Activated CD4-positive, alpha-beta T cell treated with anti-CD3 and anti-CD28 coated beads, Interleukin-2, amount 50 U/mL, for 16 hours (primary cell): ENCODE measurements at regions not wholly inside any gene's neighbourhood (a gene's known extent, or its start where the extent isn't known, plus 50 kb on each side); places are given as distances from the start of the nearest gene placed in this dataset.
"Not testable (repeated sequence)": the region's sequence is repeated elsewhere in the genome, so short reads cannot be mapped to it uniquely, and the experiment has no call there.

Experiments
- DNase-seq: peaks from one replicate; pipeline ENCODE4 v3.0.0-alpha.2; 2020

- no peak for DNase-seq
These were observed 691.6 kb upstream of the IMPG1 start for GRCh38 chr6:76764057-76764456.

GRCh38 chr6:76752841-76753240 is 680.4 kb upstream of the IMPG1 start:
- no peak for DNase-seq

- DNase-seq = not testable (repeated sequence)
These were observed 672.9 kb upstream of the IMPG1 start for GRCh38 chr6:76745388-76745787.

GRCh38 chr6:76744151-76744720 is 671.8 kb upstream of the IMPG1 start:
- DNase-seq = not testable (repeated sequence)

- no peak for DNase-seq
These were observed 670.5 kb upstream of the IMPG1 start for GRCh38 chr6:76742919-76743318.

- no peak for DNase-seq
These were observed 647.0 kb upstream of the IMPG1 start for GRCh38 chr6:76719449-76719848.

- no peak for DNase-seq
These were observed 636.3 kb upstream of the IMPG1 start for GRCh38 chr6:76708641-76709331.

GRCh38 chr6:76707630-76708029 is 635.2 kb upstream of the IMPG1 start:
- no peak for DNase-seq

GRCh38 chr6:76706631-76707030 is 634.2 kb upstream of the IMPG1 start:
- no peak for DNase-seq

GRCh38 chr6:76706086-76706485 is 633.6 kb upstream of the IMPG1 start:
- DNase-seq = no peak

GRCh38 chr6:76703786-76704185 is 631.3 kb upstream of the IMPG1 start:
- DNase-seq = no peak

- no peak for DNase-seq
These were observed 630.8 kb upstream of the IMPG1 start for GRCh38 chr6:76703285-76703684.

GRCh38 chr6:76702187-76702586 is 629.7 kb upstream of the IMPG1 start:
- DNase-seq = no peak

- DNase-seq = no peak
These were observed 629.1 kb upstream of the IMPG1 start for GRCh38 chr6:76701610-76702009.

GRCh38 chr6:76697585-76697984 is 625.1 kb upstream of the IMPG1 start:
- no peak for DNase-seq

GRCh38 chr6:76694795-76695194 is 622.3 kb upstream of the IMPG1 start:
- no peak for DNase-seq

- no peak for DNase-seq
These were observed 612.4 kb upstream of the IMPG1 start for GRCh38 chr6:76684875-76685274.

GRCh38 chr6:76683985-76684384 is 611.5 kb upstream of the IMPG1 start:
- no peak for DNase-seq

- DNase-seq = peak; percentile 2
These were observed 610.4 kb upstream of the IMPG1 start for GRCh38 chr6:76682842-76683241.

- no peak for DNase-seq
These were observed 609.3 kb upstream of the IMPG1 start for GRCh38 chr6:76681781-76682180.

GRCh38 chr6:76677017-76677416 is 604.6 kb upstream of the IMPG1 start:
- DNase-seq = no peak

GRCh38 chr6:76671751-76672150 is 599.3 kb upstream of the IMPG1 start:
- DNase-seq = no peak

- DNase-seq = no peak
These were observed 571.8 kb upstream of the IMPG1 start for GRCh38 chr6:76644231-76644630.

- no peak for DNase-seq
These were observed 567.5 kb upstream of the IMPG1 start for GRCh38 chr6:76639941-76640340.

GRCh38 chr6:76634695-76635094 is 562.2 kb upstream of the IMPG1 start:
- DNase-seq = no peak
